HG02623 (cell line): ENCODE measurements at regions not wholly inside any gene's neighbourhood (a gene's known extent, or its start where the extent isn't known, plus 50 kb on each side); places are given as distances from the start of the nearest gene placed in this dataset.
"Not testable (repeated sequence)": the region's sequence is repeated elsewhere in the genome, so short reads cannot be mapped to it uniquely, and the experiment has no call there.

Experiments used
- ATAC-seq: cut with Tn5 transposase; IDR thresholded peaks from one replicate; pipeline ENCODE4 v1.9.1; 2021; ENCODE audit warnings: moderate library complexity; ENCODE audit not compliant: unreplicated experiment

DNA sequence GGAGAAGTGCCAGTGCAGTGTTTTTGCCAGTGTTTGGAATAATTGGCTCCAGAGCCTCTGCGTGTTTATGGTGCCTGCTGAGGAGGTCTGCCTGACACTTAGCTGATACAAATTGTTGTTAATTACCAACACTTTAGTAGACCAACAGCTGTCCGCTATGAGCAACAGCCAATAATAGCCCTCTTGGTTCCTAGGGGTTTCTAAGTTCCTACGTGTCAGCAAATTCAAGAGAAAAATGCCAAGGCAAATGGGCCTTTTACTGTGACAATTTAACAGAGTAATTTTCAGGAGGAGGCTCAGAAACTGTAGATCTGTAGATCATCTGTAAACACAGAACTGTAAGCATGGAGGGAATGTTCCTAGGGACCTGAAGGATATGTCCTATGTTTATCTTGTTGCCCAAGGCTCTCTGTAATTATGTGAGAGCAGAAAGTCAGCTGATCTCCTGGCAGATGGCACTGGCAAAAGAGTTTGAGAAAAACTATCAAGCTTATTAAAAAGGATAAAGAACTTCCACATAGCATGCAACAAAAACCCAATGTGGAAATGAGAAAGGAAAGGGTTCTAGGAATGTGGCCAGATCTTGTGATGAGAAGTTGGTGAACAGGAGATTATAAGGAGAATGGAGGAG lies 157.7 kb downstream of the GJA1 start:
- ATAC-seq = no peak

DNA sequence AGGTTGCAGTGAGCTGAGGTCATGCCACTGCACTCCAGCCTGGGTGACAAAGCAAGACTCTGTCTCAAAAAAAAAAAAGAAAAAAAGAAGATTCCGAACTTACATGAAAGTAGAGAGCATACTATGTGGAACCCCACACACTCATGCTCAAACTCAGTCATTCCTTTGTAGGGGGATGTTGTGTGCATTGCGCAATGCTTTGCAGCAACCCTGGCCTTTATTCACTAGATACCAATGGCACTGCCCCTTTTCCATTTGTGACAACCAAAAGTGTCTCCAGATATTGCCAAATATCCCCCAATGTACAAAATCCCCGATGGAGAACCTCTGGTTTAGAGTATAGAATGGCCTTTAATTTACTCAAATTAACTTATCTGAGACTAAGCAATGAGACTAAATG lies 158.6 kb downstream of the GJA1 start:
- no peak for ATAC-seq

DNA sequence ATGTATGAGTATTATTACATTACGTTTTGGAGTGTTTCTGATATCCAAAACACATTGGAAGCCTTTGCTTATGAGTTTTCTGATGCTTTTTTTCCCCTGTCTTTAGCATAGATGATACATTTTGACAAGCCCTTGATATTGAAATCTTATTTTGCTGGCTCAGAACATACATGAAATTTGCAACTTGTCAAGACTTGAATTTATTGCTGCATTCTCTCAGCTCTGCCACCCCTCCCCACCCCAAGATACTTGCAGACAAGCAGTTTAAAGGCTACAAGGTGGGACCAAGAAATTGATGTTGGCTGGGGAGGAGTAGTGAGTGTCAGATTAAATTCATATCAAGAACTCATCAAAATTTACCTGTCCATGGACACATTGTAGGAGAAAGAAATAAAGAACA lies 160.2 kb downstream of the GJA1 start:
- ATAC-seq = no peak

DNA sequence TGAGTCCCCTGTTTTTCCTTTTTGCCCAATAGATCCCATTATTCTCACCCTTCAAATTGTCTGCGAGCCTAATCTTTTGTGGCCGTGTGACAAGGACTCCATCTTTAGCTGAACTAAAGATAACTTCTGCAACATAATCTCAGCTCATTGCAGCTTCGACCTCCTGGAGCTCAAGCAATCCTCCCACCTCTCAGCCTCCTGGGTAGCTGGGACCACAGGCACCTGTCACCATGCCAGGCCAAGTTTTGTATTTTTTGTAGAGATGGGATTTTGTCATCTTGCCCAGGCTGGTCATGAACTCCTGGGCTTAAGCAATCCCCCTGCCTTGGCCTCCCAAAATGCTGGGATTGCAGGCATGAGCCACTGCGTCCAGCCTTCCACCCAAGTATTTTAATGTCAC lies 161.0 kb downstream of the GJA1 start:
- ATAC-seq = no peak

DNA sequence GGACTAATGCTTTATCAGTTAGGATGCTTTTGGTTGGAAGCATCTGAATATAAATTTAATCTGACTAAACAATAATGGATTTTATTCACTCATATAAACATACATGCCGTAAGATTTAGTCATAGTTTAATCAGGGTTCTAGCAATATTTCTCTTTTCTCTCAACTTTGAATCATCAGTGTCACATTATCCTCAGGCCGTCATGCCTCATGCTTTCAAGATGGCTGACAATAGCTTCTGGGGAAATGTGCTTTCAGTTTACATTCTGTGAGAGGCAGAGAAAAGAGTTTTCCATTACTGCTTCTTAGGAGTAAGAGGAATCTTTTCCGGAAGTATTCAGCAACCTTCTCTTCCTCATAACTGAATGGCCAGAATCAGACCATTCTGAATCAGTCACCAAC lies 162.2 kb downstream of the GJA1 start:
- no peak for ATAC-seq

DNA sequence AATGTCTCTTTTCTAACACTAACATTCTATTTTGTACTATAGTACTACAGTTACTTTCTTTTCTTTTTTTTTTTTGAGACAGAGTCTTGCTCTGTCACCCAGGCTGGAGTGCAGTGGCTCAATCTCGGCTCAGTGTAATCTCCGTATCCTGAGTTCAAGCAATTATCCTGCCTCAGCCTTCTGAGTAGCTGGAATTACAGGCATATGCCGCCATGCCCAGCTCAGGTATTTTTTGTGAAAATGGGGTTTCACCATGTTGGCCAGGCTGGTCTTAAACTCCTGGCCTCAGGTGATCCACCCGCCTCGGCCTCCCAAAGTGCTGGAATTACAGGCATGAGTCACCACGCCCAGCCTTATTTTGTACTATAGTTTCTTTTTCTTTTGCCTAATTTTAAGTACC lies 163.9 kb downstream of the GJA1 start:
- ATAC-seq = not testable (repeated sequence)

DNA sequence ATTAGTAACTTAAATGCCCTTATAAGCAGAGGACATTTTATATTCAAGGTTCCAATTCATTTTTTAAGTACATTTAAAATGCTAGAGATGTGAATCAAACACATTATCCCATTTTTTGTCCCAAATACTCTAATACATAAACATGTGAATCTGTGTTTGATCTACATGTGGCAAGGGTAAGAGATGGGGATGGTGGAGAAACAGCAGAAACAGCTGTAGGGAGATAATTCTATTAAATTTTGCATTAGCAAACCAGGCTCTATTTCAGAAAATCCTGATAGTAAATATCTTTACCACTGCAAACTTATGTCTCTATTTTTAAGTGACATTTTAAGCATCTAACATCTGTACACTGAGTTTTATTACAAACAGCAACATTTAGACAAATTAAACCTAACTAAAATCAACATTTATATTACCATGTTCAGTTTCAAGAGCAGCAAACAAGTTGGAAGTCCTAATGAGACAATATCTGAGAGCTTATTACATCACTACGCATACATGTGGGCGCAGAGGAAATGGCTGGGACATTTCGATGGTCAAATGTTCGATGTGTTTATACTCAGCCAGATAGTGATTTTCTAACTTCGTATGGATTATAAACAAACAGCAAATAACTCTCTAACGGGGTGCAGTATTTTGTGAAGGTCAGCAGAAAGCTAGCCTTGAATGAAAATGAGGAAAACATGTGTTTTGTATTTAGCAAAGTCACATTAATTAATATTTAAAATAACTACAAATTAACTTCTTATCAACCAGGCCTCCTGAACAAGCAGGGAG lies 165.1 kb downstream of the GJA1 start:
- no peak for ATAC-seq

DNA sequence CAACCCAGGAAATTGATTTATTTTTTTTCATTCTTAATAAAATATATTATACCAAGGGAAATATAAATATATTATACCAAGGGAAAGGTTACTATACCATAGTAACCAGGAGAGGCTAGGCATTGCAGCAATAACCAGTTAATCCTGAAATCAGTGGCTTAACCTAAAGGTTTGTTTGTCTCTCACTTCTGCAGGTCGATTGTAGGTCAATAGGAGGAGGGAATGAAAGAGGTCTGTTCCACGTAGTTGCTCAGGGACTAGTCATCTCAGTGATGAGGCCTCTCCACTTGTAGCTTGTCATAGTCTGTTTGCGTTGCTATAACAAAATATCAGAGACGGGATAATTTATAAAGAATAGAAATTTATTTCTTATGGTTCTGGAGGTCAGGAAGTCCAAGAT lies 168.0 kb downstream of the GJA1 start:
- ATAC-seq = no peak

DNA sequence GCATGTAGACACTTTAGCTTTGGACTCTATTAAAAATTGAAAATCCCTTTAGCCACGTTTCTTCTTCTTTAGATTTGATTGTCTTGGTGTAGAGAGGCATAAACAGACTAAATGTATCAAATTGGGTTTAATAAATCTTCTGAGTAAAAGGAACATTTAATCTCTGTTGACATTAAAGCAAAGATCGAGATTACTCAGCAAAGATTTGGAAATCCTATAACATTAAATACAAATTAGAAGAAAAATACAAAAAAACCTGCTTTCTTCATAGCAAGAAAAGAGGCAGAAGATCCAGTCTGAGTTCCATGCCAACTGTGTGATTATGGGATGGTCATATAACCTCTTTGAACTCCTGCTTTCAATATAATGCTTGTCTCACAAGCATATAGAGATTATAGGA lies 172.3 kb downstream of the GJA1 start:
- ATAC-seq = no peak

DNA sequence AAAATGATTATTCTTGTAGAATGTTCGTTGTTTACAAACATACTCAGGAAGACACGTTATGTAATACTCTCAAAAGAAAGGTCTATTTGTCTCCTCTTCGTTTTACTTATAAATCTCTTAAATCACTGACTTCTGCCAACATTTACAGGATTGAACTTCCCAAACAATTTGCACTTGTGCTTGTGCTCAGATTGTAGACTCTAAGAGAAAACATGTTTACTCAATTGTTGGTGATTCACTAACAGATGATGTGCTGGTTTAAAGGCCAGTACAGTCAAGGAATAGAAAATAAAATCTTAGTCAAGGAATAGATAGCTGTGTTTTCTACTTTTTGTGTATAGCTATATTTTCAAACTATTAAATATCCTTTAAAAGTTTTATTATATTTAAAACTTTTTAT lies 172.8 kb downstream of the GJA1 start:
- no peak for ATAC-seq

DNA sequence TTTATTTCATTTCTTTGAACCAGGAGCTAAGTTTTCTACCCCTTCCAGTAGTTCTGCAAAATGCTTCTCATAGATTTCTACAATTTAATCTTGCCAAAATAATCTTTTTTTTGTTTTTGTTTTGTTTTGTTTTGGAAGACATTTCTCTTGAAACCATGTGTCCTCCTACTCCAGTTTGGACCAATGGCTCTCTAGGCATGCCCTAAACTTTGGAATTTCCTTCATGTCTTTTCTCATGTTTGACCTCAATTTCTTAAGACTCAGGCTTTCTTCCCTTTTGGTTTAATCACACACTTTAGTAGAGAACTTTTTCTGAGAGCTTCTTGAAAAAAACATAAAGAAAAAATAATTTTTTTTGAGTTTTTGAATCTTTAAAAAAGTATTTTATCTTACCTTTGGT lies 173.8 kb downstream of the GJA1 start:
- no peak for ATAC-seq

DNA sequence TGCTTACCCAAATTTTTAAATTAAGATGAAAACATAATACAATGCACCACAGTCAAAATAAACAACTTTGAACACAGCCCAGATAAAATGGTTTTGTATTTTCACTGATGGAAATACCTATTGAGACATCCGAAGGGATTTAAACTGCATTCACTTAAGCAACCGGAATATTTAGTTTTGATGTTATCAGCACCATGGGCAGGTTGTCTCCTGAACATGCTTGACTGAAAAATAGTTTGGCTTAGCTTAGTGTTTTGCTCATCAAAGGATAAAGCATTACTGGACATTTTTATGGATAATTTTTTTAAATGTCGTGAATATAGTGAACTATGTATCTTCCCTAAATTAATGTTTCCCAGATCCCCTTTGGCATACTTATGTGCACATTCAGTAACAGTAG lies 177.5 kb downstream of the GJA1 start:
- ATAC-seq = no peak

DNA sequence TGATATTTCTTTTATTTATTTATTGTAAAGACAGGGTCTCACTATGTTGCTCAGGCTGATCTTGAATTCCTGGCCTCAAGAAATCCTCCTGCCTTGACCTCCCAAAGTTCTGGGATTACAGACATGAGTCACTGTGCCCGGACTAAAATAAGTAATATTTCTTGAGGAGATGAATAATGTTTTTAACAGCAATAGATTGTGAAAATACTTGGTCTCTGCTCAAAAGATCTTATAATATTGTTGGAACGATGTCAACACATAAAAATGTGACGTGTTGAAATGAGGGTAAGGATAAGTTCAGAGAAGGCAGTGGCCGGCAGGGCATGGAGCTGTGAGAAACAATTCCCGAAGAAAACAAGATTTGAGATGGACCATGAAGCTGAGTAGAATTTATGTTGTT lies 178.7 kb downstream of the GJA1 start:
- ATAC-seq = no peak

DNA sequence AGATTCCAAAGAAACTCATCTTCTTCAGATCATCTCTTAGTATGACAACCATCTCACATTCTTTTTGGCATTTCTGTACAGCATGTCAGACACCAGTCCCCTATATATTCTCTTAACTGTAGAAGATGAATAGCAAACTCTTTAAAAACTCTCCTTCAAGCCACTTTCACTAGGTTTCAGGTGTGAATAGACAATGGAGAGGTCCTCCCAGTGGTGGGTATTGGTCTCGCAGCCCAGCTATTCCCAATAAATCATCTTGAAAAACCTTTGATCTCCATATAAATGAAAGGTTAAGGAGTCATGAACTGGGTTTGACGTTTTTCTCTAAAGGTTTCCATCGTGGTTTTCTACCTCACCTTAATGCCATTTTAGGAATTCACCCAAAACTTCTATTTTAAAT lies 180.0 kb downstream of the GJA1 start:
- ATAC-seq = no peak

DNA sequence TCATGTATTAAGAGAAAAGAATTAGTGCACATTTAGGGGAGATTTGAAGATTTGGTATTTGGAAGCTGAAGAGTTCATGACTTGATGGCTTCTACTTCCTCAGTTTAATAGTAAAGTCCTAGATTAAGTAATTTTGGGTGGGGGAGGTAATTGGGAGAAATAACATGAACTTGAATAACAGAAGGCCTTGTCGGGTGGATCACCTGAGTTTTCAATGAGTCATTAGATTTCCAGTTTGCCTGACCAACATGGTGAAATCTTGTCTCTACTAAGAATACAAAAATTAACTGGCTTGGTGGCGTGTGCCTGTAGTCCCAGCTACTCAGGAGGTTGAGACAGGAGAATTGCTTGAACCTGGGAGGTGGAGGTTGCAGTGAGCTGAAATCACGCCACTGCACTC lies 181.0 kb downstream of the GJA1 start:
- ATAC-seq = no peak

DNA sequence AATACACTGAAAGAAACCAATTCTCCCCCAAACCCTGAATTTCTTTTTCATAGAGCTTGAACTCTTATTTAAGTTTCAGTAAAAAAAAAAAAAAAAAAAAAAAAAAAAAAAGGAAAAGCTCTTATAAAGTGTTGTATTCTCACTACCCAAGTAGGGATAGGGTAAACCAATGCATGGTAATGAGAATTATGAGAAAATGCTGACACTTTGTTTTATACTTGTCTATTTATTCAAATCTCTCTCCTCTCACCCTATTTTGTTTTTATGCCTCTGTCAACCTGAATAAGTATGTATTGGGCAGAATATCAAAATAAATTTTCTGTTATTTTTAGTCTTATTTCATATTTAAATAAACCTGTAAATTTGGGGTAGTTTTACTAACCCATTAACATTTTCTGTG lies 181.9 kb downstream of the GJA1 start:
- ATAC-seq = no peak

DNA sequence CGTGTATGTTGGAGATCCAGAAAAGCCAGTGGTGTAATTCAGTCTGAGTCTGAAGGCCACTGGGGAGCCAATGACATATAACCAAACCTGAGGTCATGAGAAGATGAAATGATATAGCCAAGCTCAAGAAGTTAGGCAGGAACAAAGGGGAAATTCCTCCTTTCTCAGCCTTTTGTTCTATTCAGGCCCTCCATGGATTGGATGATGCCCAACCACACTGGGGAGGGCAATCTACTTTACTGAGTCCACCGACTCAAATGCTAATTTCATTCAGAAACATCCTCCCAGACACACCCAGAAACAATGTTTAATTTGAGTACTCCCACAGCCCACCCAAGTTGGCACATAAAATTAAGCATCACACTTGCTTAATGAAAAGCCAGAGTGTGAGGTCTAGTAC lies 183.6 kb downstream of the GJA1 start:
- no peak for ATAC-seq

DNA sequence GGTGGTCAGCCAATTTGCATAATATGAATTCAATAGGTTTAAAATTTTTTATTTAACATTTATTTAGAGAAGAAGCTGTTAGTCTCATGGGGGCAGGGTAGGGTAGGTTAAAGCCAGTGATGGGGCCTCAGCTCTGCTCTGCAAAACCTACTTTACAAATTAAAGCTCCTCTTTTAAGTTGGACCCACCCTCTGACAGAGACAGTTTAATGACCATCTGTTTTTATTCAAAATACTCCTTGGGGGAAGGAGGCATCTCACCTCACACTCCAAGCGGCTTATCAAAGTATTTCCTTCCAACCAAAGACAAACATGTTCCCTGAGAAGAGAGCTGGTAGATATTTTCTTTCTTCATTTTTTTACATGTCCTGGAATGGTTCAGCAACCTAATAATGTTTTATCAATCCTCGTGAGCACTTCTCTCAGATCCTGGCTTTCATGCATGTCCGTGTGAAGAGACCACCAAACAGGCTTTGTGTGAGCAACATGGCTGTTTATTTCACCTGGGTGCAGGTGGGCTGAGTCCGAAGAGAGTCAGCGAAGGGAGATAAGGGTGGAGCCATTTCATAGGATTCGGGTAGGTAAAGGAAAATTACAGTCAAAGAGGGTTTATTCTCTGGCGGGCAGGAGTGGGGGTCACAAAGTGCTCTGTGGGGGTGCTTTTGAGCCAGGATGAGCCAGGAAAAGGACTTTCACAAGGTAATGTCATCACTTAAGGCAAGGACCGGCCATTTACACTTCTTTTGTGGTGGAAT lies 184.7 kb downstream of the GJA1 start:
- ATAC-seq = no peak

DNA sequence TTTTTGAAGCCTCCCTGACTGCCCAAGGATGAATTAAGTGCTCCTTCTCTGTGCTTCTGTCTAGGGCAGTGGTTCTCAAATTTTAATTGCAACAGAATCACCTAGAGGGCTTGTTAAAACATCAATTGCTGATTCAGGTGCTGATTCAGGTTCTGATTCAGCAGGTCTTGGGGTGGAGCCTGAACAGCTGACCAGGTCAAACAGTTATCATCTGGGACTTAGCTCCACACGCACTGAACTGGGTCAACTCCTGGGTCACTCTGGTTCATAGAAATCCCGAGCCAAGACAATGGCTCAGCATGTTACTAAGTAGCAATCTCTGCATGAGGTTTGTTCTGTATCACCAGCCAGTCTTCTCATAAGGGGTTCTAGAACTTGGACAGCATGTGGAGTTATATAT lies 192.3 kb downstream of the GJA1 start:
- no peak for ATAC-seq

DNA sequence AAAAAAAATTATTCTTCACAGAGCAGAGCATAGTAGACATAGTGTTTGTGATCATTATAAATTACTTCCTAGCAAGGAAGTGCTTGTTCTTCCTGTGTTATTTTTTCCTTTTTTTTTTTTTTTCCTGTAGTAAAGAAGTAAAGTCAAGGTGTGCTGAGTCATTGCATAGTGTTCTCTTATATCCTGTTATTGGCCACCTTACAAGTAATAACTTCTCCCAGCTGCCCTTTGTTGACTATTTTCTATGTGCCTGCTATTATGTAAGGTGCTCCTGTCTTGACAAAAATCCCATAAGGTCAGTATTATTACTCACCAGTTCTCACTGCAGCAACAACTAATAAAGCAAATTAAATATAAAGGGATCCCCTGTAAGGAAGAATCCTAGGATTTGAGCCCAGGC lies 195.3 kb downstream of the GJA1 start:
- no peak for ATAC-seq

DNA sequence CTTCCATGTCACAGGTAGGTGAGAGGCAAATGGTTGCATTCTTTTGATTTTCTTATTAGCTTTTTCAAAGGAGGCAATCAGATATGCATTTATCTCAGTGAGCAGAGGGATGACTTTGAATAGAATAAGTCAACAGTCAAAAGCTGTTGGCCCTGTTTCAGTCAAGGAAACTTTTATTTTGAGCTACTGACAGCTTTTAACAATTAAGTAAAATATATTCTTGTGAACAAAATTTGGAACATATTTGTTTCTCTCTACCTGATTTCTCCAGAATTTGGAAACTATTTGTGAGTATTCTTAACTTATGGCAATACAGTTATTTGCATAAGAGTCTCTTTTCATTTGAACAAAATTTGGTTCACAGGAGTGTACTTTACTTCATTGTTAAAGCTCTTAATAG lies 196.3 kb downstream of the GJA1 start:
- not testable (repeated sequence) for ATAC-seq

DNA sequence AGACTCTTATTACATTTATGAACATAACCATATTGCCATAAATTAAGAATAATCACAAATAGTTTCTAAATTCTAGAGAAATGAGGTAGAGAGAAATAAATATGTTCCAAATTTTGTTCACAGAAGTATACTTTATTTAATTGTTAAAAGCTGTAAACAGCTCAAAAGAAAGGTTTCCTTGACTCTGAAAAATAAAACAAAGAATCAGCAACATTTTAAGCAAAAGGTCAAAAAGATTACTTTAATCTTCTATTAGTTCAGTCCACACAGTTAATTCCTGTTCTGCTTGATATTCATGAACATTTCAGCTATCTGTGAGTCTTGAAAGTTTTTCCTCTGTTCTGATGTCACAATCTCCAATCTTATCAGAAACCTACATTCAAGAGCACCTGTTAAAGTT lies 197.9 kb downstream of the GJA1 start:
- no peak for ATAC-seq
